ENCODE measurements at regions not wholly inside any gene's neighbourhood (a gene's known extent, or its start where the extent isn't known, plus 50 kb on each side); places are given as distances from the start of the nearest gene placed in this dataset.
A peak's percentile ranks its signal among the peaks of the same experiment; 100 is the strongest.

DNA sequence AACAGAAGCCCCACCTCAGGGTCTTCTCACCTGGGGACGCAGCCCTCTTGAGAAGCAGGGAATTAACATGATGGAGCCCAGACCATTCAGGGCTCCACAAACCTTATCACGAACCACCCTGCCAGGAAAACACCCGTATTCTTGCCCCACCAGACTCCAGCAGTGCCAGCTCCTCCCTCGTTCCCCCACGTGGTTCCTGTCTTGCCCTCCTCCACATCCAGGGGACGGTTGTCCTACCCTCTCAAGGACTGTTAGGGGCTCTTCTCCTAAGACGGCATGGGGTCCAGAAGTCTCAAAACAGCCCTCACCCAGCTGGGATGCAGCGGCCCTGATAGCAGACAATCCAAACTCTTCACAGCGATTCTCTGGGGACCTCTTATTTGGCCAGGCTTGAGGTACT is 372.2 kb upstream of the HS6ST1 start:
- peak; percentile 32 for DNase-seq
- Mint-ChIP-seq H3K27me3 (peaks cover 2% of the 10 kb centered on the region), H3K4me3 (no peak overlapping the region), H3K9me3 (no peaks in the 10 kb centered on the region), H3K36me3 (ENCODE audit: low read depth) (no peaks in the 10 kb centered on the region), H3K4me1 (peaks cover 9% of the 10 kb centered on the region), H3K27ac (no peak overlapping the region)
- intact Hi-C loops (cut with micrococcal nuclease) = no loop called here

DNA sequence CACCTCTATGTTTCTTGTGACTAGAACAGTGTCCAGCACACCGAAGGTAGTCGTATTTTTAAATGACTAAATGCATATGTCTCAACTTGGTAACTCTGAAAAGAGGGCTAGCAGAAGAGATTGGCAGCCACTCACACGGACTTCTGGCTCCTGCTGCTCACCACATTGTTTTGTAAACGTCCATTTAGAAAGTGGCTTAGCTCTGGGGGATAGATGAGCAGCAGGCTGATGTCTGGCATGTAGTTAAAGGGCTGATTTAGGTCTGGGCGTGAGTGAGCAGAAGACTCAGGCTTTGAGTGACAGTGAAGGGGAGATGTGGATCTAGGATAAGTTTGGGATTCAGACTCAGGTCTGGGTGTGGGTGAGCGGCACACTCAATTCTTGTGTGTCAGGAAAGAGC is 372.9 kb upstream of the HS6ST1 start:
- no peaks in the 10 kb centered on the region for H3K36me3 Mint-ChIP-seq (ENCODE audit: low read depth)
- DNase-seq = peak; percentile 37
- intact Hi-C loops (cut with micrococcal nuclease) = no loop called here
- peaks cover 3% of the 10 kb centered on the region for H3K4me1 Mint-ChIP-seq
- H3K27me3 Mint-ChIP-seq = peaks cover 3% of the 10 kb centered on the region
- H3K4me3 Mint-ChIP-seq = no peak overlapping the region
- no peaks in the 10 kb centered on the region for H3K9me3 Mint-ChIP-seq
- H3K27ac Mint-ChIP-seq = no peak overlapping the region

DNA sequence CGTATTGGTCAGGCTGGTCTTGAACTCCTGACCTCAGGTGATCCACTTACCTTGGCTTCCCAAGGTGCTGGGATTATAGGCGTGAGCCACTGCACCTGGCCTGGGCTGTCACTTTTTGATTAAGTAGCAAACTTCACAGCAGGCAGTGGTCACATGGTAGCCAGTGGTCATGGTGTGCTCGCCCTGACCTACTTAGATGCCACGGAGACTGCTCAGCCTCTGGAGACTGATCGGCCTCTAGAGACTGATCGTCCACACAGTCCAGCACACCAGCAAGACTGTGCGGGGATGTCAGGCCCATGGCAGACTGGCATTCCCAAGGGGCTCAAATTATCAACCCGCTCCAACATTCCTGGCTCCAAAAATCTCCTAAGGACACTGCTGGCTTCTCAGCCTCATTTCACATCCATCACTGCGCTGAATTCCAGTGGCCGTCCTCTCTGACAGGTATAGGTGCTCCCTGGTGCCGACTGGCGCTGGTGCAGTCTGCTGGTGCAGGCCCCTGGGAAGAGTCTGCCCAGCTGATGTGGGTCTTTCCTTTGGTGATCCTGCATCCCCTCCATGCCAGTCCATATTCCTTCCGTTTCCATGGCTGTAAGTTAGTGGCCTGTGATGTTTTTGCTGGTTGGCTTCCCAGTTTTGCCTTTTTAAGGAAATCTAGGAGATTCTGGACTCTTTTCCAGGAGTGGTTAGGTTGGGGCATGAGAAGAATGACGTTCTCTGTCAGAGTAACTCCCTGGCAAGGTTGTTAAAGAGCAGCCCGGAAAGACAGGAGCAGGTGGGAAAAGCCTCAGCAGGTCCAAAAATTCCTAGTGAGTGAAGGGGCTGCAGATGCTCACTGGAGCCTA is 374.5 kb upstream of the HS6ST1 start:
- peak; percentile 34 for DNase-seq
- intact Hi-C loops (cut with micrococcal nuclease) = no loop called here
- no peaks in the 10 kb centered on the region for H3K36me3 Mint-ChIP-seq (ENCODE audit: low read depth)
- H3K4me1 Mint-ChIP-seq = no peaks in the 10 kb centered on the region
- peaks cover 8% of the 10 kb centered on the region for H3K27me3 Mint-ChIP-seq
- no peak overlapping the region for H3K27ac Mint-ChIP-seq
- no peak overlapping the region for H3K4me3 Mint-ChIP-seq
- H3K9me3 Mint-ChIP-seq = no peaks in the 10 kb centered on the region

GRCh38 chr2:128693743-128694029 is 375.0 kb upstream of the HS6ST1 start:
- Mint-ChIP-seq H3K4me1 (no peaks in the 10 kb centered on the region), H3K9me3 (no peaks in the 10 kb centered on the region), H3K4me3 (no peak overlapping the region), H3K27ac (no peak overlapping the region), H3K36me3 (ENCODE audit: low read depth) (no peaks in the 10 kb centered on the region), H3K27me3 (peaks cover 10% of the 10 kb centered on the region)
- intact Hi-C loops (cut with micrococcal nuclease) = no loop called here
- no peak for DNase-seq

- Mint-ChIP-seq H3K27me3 (peaks cover 23% of the 10 kb centered on the region), H3K9me3 (no peaks in the 10 kb centered on the region), H3K4me3 (no peak overlapping the region), H3K36me3 (ENCODE audit: low read depth) (no peaks in the 10 kb centered on the region), H3K27ac (no peak overlapping the region), H3K4me1 (no peaks in the 10 kb centered on the region)
- peak; percentile 37 for DNase-seq
- intact Hi-C loops (cut with micrococcal nuclease) = no loop called here
These were observed 377.1 kb upstream of the HS6ST1 start for GRCh38 chr2:128695646-128696220.

GRCh38 chr2:128696421-128696820 is 377.8 kb upstream of the HS6ST1 start:
- intact Hi-C loops (cut with micrococcal nuclease) = no loop called here
- Mint-ChIP-seq H3K9me3 (no peaks in the 10 kb centered on the region), H3K27ac (no peak overlapping the region), H3K27me3 (peaks cover 23% of the 10 kb centered on the region), H3K4me3 (no peak overlapping the region), H3K36me3 (ENCODE audit: low read depth) (no peaks in the 10 kb centered on the region), H3K4me1 (no peaks in the 10 kb centered on the region)
- no peak for DNase-seq

DNA sequence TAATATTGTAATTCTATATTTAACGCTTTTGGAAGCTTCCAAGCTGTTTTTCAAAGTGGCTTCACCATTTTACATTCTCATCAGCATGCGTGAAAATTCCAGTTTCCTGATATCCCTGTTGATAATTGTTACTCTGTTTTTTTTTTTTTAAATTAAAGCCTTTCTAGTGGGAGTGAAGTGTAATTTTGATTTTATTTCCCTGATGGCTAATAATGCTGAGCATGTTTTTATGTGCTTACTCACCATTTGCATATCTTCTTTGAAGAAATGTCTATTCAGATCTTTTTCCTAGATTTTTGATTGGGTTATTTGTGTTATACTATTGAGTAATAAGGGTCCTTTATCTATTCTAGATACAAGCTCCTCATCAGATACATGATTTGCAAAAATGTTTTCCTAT is 382.8 kb upstream of the HS6ST1 start:
- intact Hi-C loops (cut with micrococcal nuclease) = no loop called here
- peaks cover 28% of the 10 kb centered on the region for H3K27me3 Mint-ChIP-seq
- H3K9me3 Mint-ChIP-seq = peaks cover 2% of the 10 kb centered on the region
- no peak overlapping the region for H3K27ac Mint-ChIP-seq
- no peaks in the 10 kb centered on the region for H3K36me3 Mint-ChIP-seq (ENCODE audit: low read depth)
- no peaks in the 10 kb centered on the region for H3K4me1 Mint-ChIP-seq
- H3K4me3 Mint-ChIP-seq = no peak overlapping the region
- DNase-seq = no peak

- intact Hi-C loops (cut with micrococcal nuclease) = no loop called here
- H3K27ac Mint-ChIP-seq = no peak overlapping the region
- no peaks in the 10 kb centered on the region for H3K4me1 Mint-ChIP-seq
- H3K27me3 Mint-ChIP-seq = peaks cover 23% of the 10 kb centered on the region
- H3K36me3 Mint-ChIP-seq (ENCODE audit: low read depth) = no peaks in the 10 kb centered on the region
- H3K9me3 Mint-ChIP-seq = peaks cover 4% of the 10 kb centered on the region
- H3K4me3 Mint-ChIP-seq = no peak overlapping the region
- DNase-seq = no peak
These were observed 383.9 kb upstream of the HS6ST1 start for GRCh38 chr2:128702616-128703015.

DNA sequence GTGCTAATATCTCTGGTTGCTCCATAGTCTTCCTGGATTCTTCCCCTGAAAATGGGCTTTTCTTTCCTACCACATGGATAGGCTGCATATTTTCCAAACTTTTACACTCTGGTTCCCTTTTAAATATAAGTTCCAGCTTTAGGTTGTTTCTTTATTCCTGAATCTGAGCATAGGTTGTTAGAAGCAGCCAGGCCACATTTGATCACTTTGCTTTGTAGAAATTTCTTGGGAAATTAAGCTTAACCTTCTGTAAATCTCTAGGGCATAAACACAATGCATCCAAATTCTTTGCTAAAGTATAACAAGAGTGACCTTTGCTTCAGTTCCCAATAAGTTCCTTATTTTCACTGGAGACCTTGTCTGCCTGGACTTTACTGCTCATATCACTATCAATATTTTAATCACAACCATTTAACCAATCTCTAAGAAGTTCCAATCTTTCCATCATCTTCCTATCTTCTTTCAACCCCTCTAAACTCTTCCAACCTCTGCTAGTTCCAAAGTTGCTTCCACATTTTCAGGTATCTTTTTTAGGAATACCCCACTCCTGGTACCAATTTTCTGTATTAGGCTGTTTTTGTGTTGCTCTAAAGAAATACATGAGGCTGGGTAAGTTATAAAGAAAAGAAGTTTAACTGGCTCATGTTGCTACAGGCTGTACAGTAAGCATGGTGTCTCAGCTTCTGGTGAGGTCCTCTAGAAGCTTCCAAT is 389.6 kb upstream of the HS6ST1 start:
- Mint-ChIP-seq H3K36me3 (ENCODE audit: low read depth) (no peaks in the 10 kb centered on the region), H3K27me3 (peaks cover 7% of the 10 kb centered on the region), H3K4me3 (no peak overlapping the region), H3K4me1 (no peaks in the 10 kb centered on the region), H3K9me3 (peaks cover 25% of the 10 kb centered on the region), H3K27ac (no peak overlapping the region)
- no peak for DNase-seq
- intact Hi-C loops (cut with micrococcal nuclease) = no loop called here

DNA sequence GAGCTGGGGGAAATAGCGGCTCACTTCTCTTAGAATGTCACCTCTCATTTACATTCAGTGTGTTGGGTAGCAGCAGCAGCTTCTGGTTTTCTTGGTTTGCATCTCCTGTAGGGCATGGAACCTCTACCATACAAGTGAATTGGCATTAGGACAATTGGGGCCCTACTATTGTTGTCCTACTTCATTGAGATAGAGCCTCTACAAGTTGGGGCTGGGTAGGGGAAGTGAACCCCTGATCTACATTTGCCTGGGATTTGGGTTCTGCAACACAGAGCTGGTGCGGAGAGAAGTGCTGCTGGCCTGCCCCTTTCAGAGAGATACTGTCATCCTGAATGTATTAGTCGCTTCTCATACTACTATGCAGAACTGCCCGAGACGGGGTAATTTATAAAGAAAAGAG is 391.6 kb upstream of the HS6ST1 start:
- peaks cover 12% of the 10 kb centered on the region for H3K27me3 Mint-ChIP-seq
- H3K36me3 Mint-ChIP-seq (ENCODE audit: low read depth) = no peaks in the 10 kb centered on the region
- H3K9me3 Mint-ChIP-seq = peaks cover 25% of the 10 kb centered on the region
- no peak overlapping the region for H3K27ac Mint-ChIP-seq
- intact Hi-C loops (cut with micrococcal nuclease) = no loop called here
- DNase-seq = no peak
- H3K4me1 Mint-ChIP-seq = no peaks in the 10 kb centered on the region
- no peak overlapping the region for H3K4me3 Mint-ChIP-seq

DNA sequence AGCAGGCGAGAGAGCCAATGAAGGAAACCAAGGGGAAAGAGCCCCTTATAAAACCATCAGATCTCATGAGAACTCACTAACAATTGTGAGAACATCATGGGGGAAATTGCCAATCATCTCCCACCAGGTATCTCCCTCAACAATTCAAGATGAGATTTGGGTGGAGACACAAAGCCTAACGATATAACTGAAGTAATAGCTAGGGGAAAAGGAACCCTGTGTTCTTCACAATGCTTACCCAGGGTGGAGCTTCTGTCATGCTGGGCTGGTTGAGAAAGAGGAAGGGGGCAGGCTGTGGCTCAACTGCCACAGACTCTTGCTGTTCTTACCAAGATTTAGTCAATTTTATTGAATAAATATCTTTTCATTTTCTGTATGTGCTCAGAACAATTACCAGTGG is 392.1 kb upstream of the HS6ST1 start:
- H3K27ac Mint-ChIP-seq = no peak overlapping the region
- no peak overlapping the region for H3K4me3 Mint-ChIP-seq
- DNase-seq = no peak
- H3K36me3 Mint-ChIP-seq (ENCODE audit: low read depth) = no peaks in the 10 kb centered on the region
- H3K4me1 Mint-ChIP-seq = no peaks in the 10 kb centered on the region
- intact Hi-C loops (cut with micrococcal nuclease) = no loop called here
- peaks cover 25% of the 10 kb centered on the region for H3K9me3 Mint-ChIP-seq
- H3K27me3 Mint-ChIP-seq = peaks cover 17% of the 10 kb centered on the region

DNA sequence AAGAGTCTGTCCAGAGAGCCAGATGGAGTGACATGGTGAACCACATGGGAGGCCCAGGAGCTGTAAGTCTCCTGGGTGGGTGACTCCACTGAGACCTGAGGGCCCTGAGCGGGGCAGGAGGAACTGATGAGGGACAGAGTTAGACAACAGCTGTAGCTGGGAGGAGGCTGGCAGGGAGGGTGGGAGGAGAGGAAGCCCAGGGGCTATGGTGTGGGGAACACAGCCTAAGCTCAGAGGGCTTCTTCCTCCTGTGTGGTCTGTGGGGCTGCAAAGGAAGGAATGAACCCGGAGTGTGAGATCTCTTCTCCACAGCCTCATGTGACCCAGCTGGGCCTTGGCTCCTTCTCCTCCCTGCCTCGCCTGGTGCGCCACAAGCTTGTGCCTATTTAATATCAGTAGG is 395.6 kb upstream of the HS6ST1 start:
- H3K36me3 Mint-ChIP-seq (ENCODE audit: low read depth) = no peaks in the 10 kb centered on the region
- H3K4me3 Mint-ChIP-seq = no peak overlapping the region
- no peak for DNase-seq
- H3K4me1 Mint-ChIP-seq = no peaks in the 10 kb centered on the region
- no peak overlapping the region for H3K27ac Mint-ChIP-seq
- peaks cover 12% of the 10 kb centered on the region for H3K9me3 Mint-ChIP-seq
- H3K27me3 Mint-ChIP-seq = peaks cover 28% of the 10 kb centered on the region
- intact Hi-C loops (cut with micrococcal nuclease) = no loop called here

DNA sequence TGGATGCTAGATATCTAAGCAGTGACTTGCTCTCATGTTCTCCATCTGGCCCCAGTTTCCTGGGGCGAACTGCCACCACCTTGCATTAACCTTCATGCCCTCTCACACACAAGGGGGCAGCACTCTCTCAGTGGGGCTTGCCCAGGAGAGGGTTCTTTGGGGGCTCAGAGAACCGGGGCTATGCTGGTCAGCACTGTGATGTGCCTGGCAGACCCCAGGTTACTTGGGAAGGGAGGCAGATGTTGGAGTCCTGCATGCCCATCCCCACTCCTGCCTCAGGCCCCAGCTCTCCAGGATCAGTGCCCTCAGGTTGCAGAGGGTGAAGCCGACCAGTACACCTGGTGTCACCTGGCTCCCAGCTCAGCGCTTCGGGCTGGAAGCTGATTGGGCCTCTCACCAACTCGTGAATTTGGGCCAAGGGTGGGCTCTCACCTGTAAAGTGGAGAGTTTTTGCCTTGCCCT is 396.2 kb upstream of the HS6ST1 start:
- no peaks in the 10 kb centered on the region for H3K4me1 Mint-ChIP-seq
- H3K27ac Mint-ChIP-seq = no peak overlapping the region
- intact Hi-C loops (cut with micrococcal nuclease) = no loop called here
- peaks cover 28% of the 10 kb centered on the region for H3K27me3 Mint-ChIP-seq
- peak; percentile 50 for DNase-seq
- H3K4me3 Mint-ChIP-seq = no peak overlapping the region
- H3K36me3 Mint-ChIP-seq (ENCODE audit: low read depth) = no peaks in the 10 kb centered on the region
- H3K9me3 Mint-ChIP-seq = peaks cover 8% of the 10 kb centered on the region

DNA sequence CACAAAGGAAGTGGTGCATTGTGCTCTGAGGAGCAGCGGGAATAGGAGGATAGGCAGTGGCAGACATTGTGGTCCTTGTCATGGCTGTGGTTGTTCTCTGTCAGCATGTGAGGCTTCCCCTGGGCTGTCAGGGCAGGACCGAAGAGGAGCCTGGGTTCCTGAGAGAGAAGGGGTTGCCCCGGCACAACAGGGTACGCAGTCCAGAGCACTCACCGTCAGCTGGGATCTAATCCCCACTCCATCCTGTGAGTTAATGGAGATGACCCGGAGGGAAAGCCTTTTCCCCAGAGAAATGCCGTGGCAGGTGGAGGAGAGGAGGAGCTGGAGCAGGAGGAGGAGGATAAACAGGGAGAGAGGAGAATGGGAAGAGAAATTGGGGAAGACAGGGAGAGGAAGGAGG is 396.7 kb upstream of the HS6ST1 start:
- intact Hi-C loops (cut with micrococcal nuclease) = no loop called here
- Mint-ChIP-seq H3K27ac (no peak overlapping the region), H3K9me3 (peaks cover 3% of the 10 kb centered on the region), H3K27me3 (peaks cover 28% of the 10 kb centered on the region), H3K4me3 (no peak overlapping the region), H3K4me1 (no peaks in the 10 kb centered on the region), H3K36me3 (ENCODE audit: low read depth) (no peaks in the 10 kb centered on the region)
- no peak for DNase-seq
